Lung (tissue), 11 donors: ENCODE measurements at regions not wholly inside any gene's neighbourhood (a gene's known extent, or its start where the extent isn't known, plus 50 kb on each side); places are given as distances from the start of the nearest gene placed in this dataset.

Experiments used
- ATAC-seq: fragments of 200-7000 bp; cut with Tn5 transposase; one replicate; pipeline ENCODE4 v1.9.1; 2020; ENCODE audit warnings: moderate number of reproducible peaks; ENCODE audit not compliant: insufficient read depth, low FRiP score
- DNase-seq, 3 donors: peaks; one replicate each; pipeline ENCODE4 v3.0.0-alpha.2; 2013 to 2017
- H3K27ac ChIP-seq, 2 donors: one replicate each; pipeline ENCODE4 v1.5.1; 2013; ENCODE audit warnings: mild to moderate bottlenecking in 2 of 2, moderate library complexity in 2 of 2, control low read depth in 1 of 2, inconsistent platforms in 1 of 2, low read depth in 1 of 2, low read length in 1 of 2
- H3K27me3 ChIP-seq, 3 donors: one replicate each; pipeline ENCODE4 v1.5.1; 2013; ENCODE audit warnings: low read length in 2 of 3; ENCODE audit not compliant: control insufficient read depth in 3 of 3, insufficient read depth in 3 of 3
- H3K36me3 ChIP-seq, 4 donors: one replicate each; pipeline ENCODE4 v1.5.1; 2013; ENCODE audit warnings: low read length in 4 of 4, mild to moderate bottlenecking in 1 of 4, moderate library complexity in 1 of 4; ENCODE audit not compliant: control insufficient read depth in 4 of 4, insufficient read depth in 4 of 4
- H3K4me1 ChIP-seq, 5 donors: one replicate each; pipeline ENCODE4 v1.5.1; 2013; ENCODE audit warnings: low read length in 5 of 5, mild to moderate bottlenecking in 2 of 5, moderate library complexity in 1 of 5; ENCODE audit not compliant: control insufficient read depth in 5 of 5, insufficient read depth in 5 of 5
- H3K4me3 ChIP-seq: one replicate; pipeline ENCODE4 v1.5.1; 2013; ENCODE audit warnings: mild to moderate bottlenecking, control low read depth, moderate library complexity
- H3K9ac ChIP-seq, 2 donors: one replicate each; pipeline ENCODE4 v1.5.1; 2013; ENCODE audit warnings: low read length in 2 of 2, control low read depth in 1 of 2; ENCODE audit not compliant: insufficient read depth in 1 of 2
- H3K9me3 ChIP-seq, 4 donors: one replicate each; pipeline ENCODE4 v1.5.1; 2013; ENCODE audit warnings: low read length in 3 of 4, mild to moderate bottlenecking in 1 of 4, moderate library complexity in 1 of 4; ENCODE audit not compliant: control insufficient read depth in 4 of 4, insufficient read depth in 3 of 4
- CTCF ChIP-seq: IDR thresholded peaks from 2 replicates; pipeline ENCODE4 v1.5.1; 2012; ENCODE audit warnings: mild to moderate bottlenecking; ENCODE audit errors: control extremely low read depth, extremely low read depth
- WGBS, 2 donors: extraction: QIAGEN DNeasy Blood & Tissue Kit; methylation state at CpG; one replicate each; pipeline ENCODE4 v1.1.7; 2013; 5-methylcytosine and 5-hydroxymethylcytosine counted together
- donor health status: control.
- donor health status: control.
- donor health status: Bipolar disorder and iron deficiency.
- donor health status: healthy.
- donor health status: DM: yes; HTN: yes; CAD: no.

GRCh38 chr18:31219395-31219794 is 56.7 kb upstream of the DSC1 start:
- Histone ChIP-seq H3K36me3 (no peaks in the 10 kb centered on the region), H3K27me3 (no peaks in the 10 kb centered on the region), H3K9ac (no peak overlapping the region), H3K4me3 (no peak overlapping the region), H3K27ac (no peak overlapping the region), H3K4me1 (no peaks in the 10 kb centered on the region), H3K9me3 (peaks cover 0 to 7% (median 1%) of the 10 kb centered on the region in 4 donors)
- no peak for ATAC-seq
- no peak for TF ChIP-seq CTCF
- WGBS, 2 donors, result 91 to 94% methylated on average over 2 of the region's 2 CpGs
- DNase-seq, result no peak

GRCh38 chr18:31223371-31223770 is 60.7 kb upstream of the DSC1 start:
- Histone ChIP-seq H3K4me3 (no peak overlapping the region), H3K4me1 (peaks cover 0 to 8% (median 0%) of the 10 kb centered on the region in 5 donors)
- 91 to 92% methylated on average over 6 of the region's 6 CpGs for WGBS, 2 donors

GRCh38 chr18:31225668-31226067 is 63.0 kb upstream of the DSC1 start:
- WGBS, 2 donors, result 51 to 80% methylated on average over 5 of the region's 5 CpGs
- H3K27ac ChIP-seq, result peak overlapping the region in 1 of 2 donors; percentile 74
- no peak overlapping the region for H3K9ac ChIP-seq
- no peaks in the 10 kb centered on the region for H3K36me3 ChIP-seq
- TF ChIP-seq CTCF, result no peak
- no peak overlapping the region for H3K4me3 ChIP-seq
- DNase-seq, result no peak
- H3K9me3 ChIP-seq, result peaks cover 0 to 2% (median 0%) of the 10 kb centered on the region in 4 donors
- H3K4me1 ChIP-seq, result peaks cover 0 to 8% (median 0%) of the 10 kb centered on the region in 5 donors
- H3K27me3 ChIP-seq, result no peaks in the 10 kb centered on the region
- ATAC-seq, result no peak

More at GRCh38 chr18:31223371-31223770, 60.7 kb upstream of the DSC1 start:
- DNase-seq, result no peak
- Histone ChIP-seq H3K27me3 (no peaks in the 10 kb centered on the region), H3K9me3 (peaks cover 0 to 2% (median 0%) of the 10 kb centered on the region in 4 donors), H3K9ac (no peak overlapping the region), H3K36me3 (no peaks in the 10 kb centered on the region), H3K27ac (no peak overlapping the region)
- ATAC-seq, result no peak
- no peak for TF ChIP-seq CTCF
